ENCODE measurements at regions not wholly inside any gene's neighbourhood (a gene's known extent, or its start where the extent isn't known, plus 50 kb on each side); places are given as distances from the start of the nearest gene placed in this dataset.

DNA sequence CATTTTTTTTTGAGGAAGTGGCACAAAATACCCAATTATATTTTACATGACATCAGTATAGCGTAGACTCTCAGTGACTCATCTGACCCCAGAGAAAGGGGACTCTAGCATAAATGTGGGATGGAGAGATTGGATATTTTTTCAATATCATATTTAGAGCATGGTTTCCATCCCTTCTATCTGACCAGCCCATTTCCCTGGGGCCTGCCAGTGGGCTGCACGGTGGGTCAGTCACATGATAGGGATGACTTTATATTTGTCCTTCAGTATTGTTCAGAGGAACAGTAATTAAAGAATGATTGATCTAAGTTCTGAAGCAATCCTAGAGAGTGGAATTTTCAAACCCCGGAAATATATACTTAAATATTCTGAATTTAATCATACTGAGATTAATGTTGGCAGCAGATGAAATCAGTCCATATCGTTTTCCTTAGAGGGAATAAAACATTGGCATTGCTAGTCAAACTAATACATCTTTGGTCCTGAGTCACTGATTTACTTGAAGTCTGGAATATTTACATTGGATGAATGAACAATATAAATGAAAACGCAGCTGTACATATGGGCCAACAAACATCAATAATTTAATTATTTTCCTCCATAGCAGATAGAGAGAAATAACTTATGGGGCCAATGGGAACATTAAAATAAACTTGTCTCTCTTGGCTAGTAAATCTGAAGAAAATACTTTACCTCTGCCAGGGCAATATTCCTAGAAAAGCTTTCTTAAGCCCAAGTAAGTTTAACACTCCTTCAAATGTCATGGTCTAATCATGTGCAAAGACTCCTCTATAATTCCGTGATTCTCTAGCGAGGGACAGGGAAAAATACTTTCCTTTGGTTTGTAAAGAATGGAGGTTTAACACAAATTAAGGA, 563.6 kb upstream of the PKDCC start:
- no peak for DNase-seq (ENCODE audit: low read depth in 2 of 2)

DNA sequence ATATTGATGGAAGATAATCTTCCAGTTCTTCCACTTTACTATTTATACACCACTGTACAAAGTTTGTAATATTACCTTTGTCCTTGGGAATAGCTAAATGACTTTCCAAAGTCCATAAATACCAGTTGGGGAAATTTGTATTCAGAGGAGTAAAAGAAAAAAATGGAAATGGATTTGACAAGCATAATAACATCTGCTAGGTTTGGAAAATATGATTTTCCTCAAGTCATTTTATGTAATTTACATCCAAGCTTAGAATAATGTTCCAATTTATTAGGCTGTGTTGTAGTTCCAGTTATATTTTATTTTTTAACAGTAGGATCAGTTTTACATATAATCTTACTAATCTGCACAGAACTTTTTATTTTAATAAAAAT, 563.0 kb upstream of the PKDCC start:
- no peak for DNase-seq (ENCODE audit: low read depth in 2 of 2)

DNA sequence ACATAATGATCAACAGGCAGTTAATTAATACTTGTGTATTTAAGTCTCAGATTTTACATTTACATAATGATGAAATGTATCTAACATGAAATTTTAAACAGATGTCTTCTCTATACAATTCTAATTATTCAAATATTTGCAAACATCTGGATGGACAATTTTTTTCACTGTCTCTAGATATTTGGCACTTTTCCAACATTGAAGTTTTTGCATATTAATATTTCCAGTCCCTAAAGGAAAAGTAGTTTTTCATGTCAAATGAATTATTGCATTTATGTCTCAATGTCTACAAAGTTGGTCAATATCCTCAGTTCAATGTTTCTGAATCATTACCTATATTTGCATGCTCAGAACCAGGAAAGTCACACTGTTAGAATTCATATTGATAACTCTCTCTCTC, 560.9 kb upstream of the PKDCC start:
- no peak for DNase-seq (ENCODE audit: low read depth in 2 of 2)

DNA sequence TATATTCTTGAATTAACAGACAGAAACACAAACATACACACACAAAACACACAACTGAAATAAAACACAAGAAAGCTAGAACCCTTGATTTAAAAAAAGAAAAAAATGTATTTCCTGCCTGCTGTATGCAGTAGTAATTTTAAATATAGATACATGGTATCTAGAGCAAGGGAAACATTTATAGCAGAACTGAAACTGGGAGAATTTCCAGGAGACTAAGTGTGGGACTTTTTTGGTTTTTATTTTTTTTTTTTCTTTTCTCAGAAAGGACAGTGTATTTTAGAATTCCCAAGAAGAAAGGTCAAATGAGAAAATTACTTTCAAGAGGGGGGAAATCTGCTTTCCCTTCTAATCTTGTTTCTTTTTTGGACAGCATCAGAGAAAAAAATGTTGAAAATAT, 558.9 kb upstream of the PKDCC start:
- no peak for DNase-seq (ENCODE audit: low read depth in 2 of 2)

DNA sequence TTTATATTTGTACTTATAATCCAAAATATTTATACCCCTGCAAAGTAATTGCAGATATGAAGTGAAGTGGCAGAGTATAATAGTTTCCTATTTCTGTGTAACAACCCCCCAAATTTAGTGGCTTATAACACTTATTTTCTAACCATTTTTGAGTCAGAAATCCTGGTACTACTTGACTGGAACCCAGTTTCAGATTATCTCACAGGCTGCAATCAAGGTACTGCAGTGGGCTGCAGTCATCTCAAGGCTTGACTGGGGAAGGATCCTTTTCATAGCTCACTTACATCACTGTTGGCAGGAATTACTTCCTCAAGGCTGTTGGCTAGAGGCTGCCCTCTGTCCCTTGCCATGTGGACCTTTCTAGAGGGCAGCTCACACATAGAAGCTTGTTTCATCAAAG, 558.2 kb upstream of the PKDCC start:
- DNase-seq (ENCODE audit: low read depth in 2 of 2): no peak

DNA sequence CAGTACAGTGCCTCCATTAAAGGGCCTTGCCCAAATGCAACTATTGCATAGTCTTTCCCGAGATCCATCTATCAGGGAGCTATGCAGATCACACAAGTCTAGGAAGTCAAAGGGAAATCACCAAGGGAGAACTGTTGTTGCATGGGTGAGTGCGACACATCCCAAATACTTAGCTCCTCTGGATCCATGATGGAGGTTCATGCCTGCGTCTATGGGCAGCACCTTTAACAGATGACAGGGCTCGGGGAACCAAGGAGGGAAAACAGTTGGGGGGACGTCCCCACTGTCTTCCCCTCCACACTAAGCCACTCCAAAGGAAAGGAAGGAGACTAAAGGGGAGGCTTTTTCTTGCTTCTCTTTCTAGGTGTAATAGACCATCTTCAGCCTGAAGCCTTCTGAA, 552.8 kb upstream of the PKDCC start:
- no peak for DNase-seq (ENCODE audit: low read depth in 2 of 2)

DNA sequence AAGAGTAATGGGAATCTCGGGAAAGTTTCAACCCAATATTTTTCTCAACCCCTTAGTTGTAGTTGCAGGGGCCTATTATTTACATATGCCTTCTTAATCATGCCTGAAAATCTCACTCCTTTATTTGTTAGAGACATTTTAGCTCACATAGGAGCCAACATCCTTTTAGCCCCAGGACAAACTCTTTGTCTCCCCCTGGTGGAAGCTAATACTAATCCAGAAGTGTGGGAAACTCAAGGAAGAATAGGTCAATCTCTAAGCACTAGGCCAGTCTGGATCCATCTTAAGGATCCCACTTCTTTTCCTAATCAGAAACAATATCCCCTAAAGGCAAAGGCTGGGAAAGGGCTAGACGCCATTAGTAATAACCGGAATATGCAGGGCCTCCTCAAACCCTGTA, 550.9 kb upstream of the PKDCC start:
- DNase-seq (ENCODE audit: low read depth in 2 of 2): no peak

DNA sequence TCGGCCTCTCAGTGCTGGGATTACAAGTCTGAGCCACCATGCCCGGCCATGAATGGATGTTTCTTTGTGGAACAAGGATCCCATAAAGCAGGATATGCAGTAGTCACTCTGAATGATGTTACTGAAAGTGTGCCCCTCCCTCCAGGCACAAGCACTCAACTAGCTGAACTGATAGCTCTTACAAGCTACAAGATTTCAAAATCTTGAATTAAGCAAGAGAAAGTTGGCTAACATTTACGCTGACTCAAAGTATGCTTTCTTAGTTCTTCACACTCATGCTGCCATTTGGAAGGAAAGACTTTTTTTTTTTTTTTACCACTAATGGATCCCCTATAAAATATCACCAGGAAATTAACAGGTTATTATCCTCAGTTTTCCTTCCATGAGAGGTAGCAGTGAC, 549.0 kb upstream of the PKDCC start:
- no peak for DNase-seq (ENCODE audit: low read depth in 2 of 2)

DNA sequence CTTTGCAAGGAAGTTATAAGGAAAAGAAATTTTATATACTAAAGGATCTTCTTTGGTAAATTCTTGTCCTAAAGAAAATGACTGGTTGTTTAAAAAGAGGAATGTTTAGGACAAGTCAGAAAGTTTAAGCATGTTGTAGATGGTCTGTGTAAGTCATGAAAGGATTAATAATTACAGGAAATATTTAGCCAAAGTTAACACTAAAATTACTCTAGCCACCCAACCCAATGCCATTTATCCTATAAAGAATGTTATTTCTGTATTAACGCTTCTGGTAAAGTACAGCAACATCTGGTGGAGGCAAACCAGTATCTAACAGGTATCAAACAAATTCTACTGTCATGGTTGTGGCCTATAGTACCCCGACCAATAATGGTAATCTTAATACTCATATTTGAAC, 546.9 kb upstream of the PKDCC start:
- DNase-seq (ENCODE audit: low read depth in 2 of 2): no peak

DNA sequence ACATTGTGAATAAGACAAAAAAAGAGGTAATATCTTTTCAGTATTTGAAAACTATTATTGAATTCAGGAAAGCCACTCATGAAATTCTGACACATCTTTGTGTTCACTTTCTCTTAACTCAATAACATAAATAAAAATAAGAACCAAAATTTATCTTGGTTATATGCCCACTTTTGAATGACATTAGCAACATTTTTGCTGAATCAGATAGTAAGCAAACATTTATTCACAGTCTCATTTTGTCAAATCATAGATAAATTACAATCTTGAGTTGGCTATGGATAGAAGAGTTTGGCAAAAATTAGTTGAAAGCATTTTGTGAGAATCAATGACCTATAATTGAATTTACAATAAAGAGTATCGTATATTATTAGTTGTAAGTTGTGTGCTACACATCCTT, 545.1 kb upstream of the PKDCC start:
- DNase-seq (ENCODE audit: low read depth in 2 of 2): no peak

DNA sequence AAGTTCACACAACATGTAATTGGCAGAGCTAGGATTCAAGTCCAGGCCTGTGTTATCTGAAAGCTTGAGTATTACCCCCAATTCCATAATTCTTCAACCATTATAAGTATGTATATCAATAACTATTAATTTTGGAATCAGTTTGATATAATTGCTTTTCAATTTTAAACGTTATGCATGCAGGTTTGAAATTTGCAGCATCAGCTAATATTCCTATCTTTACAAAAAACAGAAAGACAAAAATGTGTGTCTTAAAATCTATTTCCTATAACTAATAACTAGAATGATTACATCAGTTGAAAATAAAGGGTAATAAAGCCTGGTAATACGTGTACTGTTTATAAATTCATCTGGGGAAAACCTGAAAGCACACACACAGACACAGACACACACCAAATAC, 543.3 kb upstream of the PKDCC start:
- no peak for DNase-seq (ENCODE audit: low read depth in 2 of 2)

DNA sequence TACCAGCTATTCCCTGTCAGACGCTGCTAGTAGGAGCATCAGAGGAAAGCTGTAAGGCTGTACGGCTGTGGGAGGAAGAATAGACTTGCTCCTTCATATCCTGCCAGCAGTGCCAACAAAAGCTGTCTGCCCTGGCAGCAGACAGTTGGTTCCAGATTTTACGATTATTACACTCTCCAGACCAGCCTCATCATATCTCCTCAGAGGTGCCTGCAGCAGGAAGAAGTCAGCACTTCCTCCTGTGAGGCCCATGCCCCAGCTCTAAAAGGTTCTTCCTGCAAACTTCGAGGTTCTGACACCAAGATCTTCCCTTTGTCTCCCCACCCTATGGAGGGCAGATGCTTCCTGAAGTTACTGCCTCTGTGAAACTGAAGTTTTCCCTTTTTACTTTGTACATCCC, 537.7 kb upstream of the PKDCC start:
- no peak for DNase-seq (ENCODE audit: low read depth in 2 of 2)

DNA sequence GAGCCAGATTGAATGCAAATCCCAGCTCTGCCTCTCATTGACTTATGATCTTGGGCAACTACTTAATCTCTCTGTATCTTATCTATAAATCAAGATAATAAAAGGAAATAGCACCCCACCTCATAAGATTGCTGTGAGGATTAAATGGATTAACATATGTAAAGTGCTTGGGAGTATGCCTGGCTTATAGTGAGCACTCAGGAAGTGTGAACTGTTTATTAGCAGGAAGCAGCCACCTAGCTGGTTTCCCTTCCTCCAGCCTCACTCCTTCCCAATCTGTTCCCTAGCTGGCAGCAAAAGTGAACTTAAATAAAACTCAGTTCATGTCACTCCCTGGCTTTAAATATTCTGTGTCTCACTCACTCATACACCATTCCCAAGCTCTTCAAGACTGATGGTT, 526.6 kb upstream of the PKDCC start:
- no peak for DNase-seq (ENCODE audit: low read depth in 2 of 2)

DNA sequence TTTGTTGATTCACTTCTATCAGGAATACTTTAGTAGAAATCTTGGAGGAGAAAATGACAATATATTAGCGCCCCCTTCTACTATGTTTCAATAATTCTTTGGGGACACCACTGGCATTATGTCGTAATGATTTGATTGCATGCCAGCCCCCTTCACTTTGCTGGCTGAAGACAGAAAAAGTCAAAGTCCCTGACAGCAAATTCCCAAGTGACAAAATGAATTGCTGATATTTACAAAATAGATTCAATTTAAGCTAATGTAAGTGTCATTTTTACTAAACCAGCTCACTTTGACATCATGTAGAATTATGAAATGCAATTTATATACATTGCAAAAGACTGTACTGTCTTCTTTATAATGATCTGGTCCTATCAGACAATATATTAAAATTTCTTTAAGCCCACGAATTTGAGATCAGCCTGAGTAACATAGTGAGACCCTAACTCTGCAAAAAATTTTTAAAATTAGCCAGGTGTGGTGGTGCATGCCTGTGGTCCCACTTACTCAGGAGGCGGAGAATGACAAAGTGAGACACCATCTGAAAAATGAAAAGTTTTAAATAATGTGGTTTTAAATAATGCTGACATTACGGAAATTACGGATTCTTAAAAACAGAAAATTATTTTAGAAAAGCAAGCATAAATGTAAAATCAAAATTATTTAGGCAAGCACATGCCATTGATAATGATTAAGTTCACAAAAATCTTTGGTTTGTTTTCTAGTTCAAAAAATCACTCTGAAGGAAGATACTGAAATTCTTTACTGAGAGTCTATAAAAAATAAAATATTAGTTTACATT, 520.1 kb upstream of the PKDCC start:
- DNase-seq (ENCODE audit: low read depth in 2 of 2): no peak

DNA sequence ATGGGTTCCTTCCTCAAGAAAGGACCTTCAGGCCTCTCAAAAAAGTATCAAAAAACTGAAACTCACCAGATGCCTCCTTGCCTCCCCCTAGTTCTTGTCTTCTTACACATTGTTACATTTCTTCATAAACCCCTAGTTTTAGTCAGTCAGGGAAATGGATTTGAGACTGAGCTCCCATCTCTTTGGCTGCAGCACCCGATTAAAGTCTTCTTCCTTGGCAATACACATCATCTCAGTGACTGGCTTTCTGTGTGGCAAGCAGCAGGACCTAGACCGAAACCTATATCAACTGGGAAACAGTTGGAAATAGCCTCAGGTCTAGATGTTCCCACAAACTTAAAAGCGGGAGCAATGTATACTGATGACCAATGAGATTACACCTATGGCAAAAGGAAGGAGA, 512.2 kb upstream of the PKDCC start:
- no peak for DNase-seq (ENCODE audit: low read depth in 2 of 2)

DNA sequence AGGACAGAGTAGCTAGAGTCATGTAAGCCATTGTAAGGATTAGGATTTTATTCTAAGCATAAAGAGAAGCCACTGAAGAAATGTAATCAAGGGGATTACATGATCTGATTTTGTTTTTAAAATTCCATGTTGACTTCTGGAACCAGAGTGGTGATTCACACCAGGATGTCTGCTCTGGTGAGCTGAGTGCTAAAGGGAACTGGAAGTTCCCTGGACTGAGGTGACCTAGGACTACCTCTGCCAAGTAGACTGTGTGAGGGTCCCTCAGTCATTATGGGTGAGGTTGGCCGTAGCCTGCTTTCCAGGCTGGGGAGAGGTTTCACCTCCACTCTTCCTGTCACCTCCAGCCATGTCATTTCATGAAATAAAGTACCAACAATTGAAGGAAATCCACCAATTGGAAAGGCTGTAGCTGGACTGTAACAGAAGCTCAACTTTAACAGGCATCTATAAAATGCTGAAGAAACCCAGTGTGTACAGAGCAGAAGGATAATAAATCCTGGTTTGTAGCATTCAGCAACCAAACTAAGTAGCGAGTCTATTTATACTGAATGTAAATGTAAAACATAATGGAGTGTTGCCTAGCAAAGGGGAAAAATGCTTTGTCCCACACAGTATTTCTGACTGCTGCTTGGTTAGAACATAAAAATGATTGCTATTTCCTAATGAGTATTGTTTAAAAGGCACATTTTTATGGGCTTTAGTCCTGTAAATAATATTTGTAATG, 507.4 kb upstream of the PKDCC start:
- DNase-seq (ENCODE audit: low read depth in 2 of 2): no peak

DNA sequence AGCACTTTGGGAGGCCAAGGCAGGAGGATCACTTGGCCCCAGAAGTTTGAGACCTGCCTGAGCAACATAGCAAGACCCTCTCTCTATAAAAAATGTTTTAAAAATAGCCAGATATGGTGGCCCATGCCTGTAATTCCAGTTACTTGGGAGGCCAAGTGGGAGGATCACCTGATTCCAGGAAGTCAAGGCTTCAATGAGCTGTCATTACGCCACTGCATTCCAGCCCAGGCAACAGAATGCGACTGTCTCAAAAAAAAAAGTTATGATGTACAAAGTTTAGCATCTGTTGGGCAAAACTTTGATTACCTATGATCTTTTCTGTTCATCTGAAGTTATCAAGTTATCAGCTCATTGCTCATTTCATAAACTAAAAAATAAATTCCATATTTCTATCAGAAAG, 504.1 kb upstream of the PKDCC start:
- DNase-seq (ENCODE audit: low read depth in 2 of 2): no peak

DNA sequence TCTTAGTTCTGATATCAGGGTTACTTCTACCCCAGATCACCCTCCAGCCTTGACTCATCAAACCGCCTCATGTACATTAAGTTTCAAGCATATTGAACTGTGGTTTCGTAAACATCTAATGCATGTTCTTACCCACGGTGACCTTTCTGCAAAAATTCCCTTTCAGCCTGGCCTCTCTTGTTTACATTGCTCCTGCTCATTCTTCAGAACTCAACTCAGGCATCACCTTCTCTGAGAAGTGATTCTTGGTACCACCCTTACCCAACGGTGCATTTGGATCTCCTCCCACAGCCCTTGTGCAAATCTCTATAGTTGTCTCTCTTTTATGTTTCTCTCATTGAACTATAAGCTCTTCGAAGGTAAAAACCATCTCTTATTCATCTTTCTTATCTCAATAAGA, 503.1 kb upstream of the PKDCC start:
- DNase-seq (ENCODE audit: low read depth in 2 of 2): no peak

DNA sequence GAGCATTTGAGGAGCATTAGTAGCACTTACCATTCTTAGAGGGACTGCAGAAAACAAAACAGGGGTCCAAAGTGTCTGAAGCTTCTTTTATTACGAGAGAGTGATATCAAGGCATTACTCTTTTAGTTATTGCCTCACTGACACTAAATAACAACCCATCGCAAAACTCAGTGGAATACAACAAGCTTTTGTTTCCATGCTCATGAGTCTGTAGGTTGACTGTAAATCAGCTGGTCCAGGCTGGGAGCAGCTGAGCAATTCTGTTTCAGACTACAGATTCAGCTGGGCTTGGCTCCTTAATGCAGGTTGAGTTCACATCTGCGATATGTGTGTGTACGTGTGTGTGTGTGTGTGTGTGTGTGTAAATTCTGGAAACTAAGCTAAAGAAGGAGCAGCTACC, 501.8 kb upstream of the PKDCC start:
- DNase-seq (ENCODE audit: low read depth in 2 of 2): no peak

DNA sequence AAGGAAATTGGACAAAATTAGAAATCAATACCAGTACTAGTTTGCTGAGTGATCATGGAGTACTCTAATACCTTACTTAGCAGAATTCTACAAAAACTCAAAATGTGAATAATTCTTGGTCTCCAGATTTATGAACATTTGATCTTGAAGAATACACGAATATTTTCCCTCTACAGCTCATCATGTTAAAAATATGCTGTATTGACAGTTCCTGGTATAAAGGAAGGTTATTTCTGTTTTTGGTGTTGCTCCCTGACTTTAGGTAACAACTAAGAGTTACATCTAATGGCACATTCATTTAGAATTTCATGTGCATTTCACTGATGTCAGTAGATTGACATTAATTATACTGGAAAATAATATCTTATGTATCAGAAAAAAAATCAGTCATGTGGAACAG, 479.2 kb upstream of the PKDCC start:
- no peak for DNase-seq (ENCODE audit: low read depth in 2 of 2)

DNA sequence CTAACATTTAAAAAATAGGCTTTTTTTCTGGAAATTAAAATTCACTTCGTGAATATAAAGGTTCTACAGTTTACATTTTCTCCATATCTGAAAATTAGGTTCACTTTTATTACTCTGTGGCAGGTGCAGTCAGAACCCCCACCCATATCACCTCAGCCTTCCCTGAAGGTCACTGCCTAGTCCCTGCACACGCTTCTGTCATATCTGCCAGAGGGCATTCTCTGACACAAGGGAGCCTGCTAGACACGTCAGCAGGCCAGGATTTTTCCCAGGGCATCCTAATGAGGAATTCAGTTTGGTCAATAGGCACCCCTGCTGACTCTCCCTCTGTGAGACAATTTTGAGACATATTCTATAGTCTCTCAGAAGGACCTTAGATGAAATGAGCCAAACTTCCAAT, 475.7 kb upstream of the PKDCC start:
- DNase-seq (ENCODE audit: low read depth in 2 of 2): no peak

DNA sequence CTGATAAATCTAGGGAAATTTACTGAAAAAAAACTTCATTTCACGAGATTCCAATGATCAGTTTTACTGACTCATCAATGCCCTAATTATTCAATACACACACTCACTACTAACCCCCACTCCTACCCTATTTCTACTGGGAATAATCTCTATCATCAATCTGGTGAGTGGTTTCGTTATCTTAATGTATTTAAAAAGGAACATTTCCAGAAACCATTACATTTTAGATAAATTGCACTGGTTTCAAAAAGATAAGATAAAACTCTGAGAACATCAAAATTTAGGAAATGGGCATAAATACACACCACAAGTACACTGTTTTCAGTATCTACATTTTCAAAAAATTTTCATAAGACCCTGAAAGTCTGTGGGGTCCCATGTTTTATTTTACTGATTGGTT, 471.4 kb upstream of the PKDCC start:
- DNase-seq (ENCODE audit: low read depth in 2 of 2): no peak

DNA sequence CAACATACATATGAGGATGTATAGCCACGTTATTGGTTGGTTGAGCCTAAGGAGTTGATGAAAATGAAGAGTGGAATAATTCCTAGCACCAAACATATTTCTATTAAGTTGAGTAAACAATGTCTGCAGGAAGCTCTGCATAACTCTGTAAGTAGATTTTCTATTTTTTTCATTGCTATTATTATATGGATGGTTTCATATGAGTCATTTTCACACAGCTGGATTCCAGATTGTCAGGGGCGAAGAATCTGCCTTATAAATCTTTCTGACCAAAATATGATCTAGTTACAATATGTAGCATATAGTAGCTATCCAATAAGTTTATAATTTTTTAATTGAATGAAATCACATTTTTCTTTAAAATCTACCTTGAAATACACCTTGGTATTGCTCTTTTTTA, 468.0 kb upstream of the PKDCC start:
- no peak for DNase-seq (ENCODE audit: low read depth in 2 of 2)
